GM19023 (cell line): ENCODE measurements at regions not wholly inside any gene's neighbourhood (a gene's known extent, or its start where the extent isn't known, plus 50 kb on each side); places are given as distances from the start of the nearest gene placed in this dataset.
"Not testable (repeated sequence)": the region's sequence is repeated elsewhere in the genome, so short reads cannot be mapped to it uniquely, and the experiment has no call there.

Source experiments
- ATAC-seq: cut with Tn5 transposase; IDR thresholded peaks from one replicate; pipeline ENCODE4 v1.9.1; 2021; ENCODE audit warnings: mild to moderate bottlenecking, moderate library complexity; ENCODE audit not compliant: unreplicated experiment

GRCh38 chr7:81439591-81439990, 330.3 kb downstream of the HGF start:
- no peak for ATAC-seq

GRCh38 chr7:81437160-81437559, 332.7 kb downstream of the HGF start:
- ATAC-seq: not testable (repeated sequence)

- no peak for ATAC-seq
These were observed 336.0 kb downstream of the HGF start for GRCh38 chr7:81433692-81434331.

DNA sequence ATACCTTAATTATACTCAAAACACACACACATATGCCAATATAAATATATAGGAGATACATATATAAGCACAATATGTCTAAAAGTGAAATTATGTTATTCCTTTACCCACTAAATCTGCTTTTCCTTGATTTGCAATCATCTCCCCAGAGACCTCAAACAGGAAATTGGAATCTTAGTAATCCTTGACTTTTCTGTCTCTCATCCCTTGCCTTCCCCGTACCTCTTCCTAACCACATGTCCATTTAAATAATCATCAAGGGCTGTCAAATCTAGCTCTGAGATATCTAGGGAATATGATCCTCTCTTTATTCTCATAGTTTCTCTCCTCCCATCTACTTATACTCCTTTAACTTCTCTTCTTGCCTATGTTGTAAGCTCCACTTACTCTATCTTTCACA, 336.6 kb downstream of the HGF start:
- no peak for ATAC-seq

- no peak for ATAC-seq
These were observed 339.1 kb downstream of the HGF start for GRCh38 chr7:81430761-81431160.

DNA sequence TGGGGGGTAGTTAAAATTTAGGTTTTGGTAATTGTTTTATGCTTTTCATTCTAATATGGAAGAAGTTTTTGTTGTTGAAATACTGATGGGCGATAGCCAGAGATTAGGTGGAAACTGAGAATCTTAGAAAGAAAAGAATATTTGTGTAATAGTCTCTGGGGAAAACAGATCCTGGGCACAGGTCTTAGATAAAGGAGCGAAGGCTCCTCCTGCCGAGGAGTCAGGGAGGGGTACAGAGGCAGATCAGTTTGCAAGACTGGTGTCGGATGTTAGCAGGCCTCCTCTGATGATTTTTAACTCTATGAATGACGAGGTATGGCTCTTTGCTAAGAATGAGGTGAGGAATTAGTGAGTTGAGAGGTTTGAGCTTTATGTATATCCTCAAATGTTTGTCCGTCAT, 339.7 kb downstream of the HGF start:
- ATAC-seq: no peak

DNA sequence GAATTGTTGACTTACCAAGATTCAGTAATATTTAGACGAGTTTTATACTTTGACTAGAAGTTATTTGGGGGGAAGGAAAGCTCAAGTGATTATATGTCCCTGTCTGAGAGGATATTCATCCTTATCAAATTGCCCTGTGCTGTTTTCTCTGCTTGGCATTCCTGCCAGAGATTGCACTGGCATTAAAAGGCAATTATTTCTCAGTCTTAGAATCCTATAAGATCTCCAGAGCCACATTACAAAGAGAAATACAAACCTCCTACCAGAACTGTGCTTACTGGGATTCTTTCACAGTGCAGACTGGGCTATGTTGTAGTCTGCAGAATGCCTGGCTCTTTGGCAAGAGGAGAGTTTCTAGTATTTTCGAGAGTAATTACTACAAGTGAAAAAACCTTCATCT, 342.4 kb downstream of the HGF start:
- no peak for ATAC-seq

DNA sequence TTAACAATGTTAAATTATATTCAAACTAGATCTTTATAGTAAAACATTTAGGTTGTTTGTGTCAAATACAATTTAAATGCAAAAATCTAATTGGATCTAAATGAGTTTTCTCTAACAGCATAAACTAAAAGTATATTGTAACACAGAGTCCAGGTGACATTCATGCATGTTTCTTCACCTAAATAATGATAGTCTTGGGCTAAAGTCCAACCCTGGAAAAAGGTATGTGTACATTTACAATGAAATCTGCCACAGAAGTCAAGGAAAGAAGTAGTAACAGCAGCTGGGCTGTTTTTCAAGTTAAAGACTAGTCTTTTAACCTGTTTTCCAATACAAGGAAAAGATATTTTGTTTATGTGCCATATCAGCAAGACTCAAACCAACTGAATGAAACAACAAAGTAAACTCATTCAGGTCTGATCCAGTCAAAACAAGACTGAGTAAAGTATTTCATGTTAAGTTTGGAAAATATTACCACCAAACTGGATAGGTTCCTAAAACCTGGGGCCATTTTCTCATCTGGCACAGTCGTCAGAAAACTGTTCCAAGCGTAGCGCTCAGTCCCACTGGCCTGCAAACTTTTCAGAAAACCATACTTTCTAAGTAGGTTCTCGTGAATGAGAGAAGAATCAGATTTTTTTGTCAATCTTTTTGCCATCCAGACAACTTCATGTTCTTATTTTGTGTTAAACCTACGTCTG, 349.2 kb downstream of the HGF start:
- ATAC-seq: no peak

DNA sequence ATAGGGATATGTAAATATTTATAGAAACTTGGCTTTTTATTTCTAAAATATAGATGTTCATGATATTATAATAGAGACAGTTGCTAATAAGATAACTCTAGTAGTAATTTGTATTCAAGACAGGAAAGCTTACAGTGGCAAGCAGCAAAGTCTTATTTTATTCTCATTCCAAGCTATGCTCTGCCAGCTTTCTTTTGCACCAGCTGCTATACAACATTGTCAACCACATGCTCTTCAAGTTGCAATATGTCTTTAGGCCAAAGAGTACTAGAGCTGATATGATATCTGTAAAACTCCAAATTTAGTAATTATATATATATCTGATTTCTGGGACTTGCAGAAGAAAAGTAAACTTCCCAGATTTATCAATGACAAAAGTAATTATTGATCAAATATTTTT, 350.1 kb downstream of the HGF start:
- ATAC-seq: no peak

DNA sequence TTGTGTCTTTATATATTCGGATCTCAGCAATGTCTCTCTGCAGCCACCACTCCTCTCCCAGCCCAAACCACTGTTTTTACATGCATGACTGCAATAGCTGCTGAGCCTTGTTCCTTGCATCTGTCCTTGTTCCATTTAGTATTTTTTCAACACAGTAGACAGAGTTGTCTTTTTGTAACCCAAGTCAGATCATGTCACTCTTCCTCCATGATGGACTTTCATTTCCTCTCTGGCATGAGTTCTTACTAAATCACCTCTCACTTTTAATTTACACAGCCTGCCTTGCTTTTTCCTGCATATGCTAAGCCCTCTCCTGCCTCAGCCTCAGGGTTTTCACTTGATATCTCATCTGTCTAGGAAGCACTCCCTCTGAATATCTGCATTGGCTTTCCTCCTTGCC, 353.2 kb downstream of the HGF start:
- ATAC-seq: no peak

GRCh38 chr7:81415181-81415580, 354.7 kb downstream of the HGF start:
- ATAC-seq: no peak

DNA sequence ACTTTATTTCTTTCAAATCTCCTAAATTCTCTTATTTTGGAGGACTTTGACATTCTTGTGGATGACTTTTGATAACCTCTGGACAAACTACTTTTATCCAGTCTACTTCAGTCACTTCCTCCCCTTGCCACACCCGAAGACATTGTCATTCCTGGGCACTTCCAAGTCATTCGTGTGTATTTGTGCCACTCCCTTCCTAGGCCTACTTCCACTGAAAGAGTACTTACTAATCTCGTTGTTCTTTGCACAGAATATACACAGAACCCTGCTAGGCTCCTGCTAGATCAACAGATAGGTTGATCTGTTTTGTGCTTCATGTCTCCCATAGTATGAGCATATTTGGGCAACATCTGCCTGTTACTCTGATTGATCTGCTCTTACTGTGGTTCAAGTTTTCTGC, 355.4 kb downstream of the HGF start:
- no peak for ATAC-seq

DNA sequence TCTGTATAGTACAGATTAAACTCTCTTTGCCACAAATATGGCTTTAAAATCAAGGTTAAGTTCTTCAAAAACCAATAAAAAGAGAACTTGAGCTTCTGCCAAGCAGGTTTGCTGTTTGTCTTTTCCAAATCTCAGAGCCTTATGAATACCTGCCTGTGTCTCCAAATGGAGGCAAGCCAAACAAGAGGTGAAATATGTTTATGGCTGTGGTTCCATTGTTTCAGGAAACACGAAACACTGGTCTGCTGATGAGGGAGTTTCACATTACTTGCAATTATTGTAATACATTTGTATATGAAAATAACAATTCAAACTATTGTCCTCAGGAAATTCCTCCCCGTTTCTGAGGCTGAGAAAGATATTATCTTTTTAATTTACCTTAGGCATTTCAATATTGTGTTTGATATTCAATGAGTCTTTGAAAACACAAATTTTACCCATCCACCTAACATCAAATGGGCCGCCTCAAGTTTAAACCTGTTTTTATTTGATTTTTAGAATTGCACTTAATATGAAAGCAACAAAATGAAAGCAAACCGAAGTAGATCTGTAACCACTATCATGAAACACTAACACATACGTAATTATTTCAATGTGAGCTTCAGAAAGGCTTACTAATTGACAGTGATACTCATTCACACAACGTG, 359.3 kb downstream of the HGF start:
- ATAC-seq: no peak

DNA sequence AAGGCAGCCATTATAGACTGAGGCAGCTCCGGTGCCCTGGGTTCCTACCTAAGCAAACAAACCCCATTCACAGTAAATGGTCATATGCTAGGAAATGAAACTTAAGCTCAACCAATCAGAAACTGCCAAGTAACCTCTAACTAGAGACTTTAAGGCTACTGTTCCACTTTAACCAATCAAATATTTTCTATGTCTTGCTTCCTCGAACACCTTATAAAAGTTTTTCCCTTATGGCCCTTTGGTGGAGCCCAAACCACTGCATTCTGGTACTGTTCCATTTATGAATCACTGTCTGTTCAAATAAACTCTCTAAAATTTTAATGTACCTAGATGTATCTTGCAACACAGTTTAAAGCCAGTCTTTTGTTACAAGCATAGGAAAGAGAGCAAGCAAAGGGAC, 361.1 kb downstream of the HGF start:
- ATAC-seq: no peak

DNA sequence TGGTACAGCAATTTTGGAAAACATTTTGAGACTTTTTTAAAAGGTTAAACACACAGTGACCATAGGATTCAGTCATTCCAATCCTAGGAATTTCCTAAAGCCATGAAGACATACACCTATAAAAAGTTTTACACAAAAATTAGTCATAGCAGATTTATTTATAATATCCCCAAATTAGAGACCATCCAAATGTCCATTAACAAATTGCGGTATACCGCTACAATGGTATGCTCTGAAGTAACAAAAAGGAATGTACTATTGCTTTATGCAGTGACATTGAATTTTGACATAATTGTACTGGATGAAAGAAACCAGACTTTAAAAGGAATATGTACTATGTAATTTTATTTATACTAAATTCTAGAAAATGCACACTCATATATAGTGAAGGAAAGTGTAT, 362.8 kb downstream of the HGF start:
- no peak for ATAC-seq

DNA sequence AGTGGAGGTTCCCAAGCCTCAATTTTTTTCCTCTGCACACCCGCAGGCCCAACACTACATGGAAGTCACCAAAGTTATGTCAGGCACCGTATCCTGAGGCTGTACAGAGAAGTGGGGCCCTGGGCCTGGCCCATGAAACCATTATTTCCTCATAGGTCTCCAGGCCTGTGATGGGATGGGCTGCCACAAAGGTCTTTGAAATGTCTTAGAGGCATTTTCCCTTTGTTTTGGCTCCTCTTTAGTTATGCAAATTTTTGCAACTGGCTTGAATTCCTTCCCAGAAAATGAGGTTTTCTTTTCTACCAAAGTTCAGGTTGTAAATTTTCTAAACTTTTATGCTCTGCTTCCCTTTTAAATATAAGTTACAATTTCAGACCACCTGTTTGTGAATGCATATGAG, 365.2 kb downstream of the HGF start:
- ATAC-seq: no peak

GRCh38 chr7:81402227-81402626, 367.6 kb downstream of the HGF start:
- ATAC-seq: no peak

- ATAC-seq: no peak
These were observed 370.4 kb downstream of the HGF start for GRCh38 chr7:81399471-81399870.

- no peak for ATAC-seq
These were observed 375.8 kb downstream of the HGF start for GRCh38 chr7:81394029-81394428.

GRCh38 chr7:81393018-81393417, 376.8 kb downstream of the HGF start:
- no peak for ATAC-seq

DNA sequence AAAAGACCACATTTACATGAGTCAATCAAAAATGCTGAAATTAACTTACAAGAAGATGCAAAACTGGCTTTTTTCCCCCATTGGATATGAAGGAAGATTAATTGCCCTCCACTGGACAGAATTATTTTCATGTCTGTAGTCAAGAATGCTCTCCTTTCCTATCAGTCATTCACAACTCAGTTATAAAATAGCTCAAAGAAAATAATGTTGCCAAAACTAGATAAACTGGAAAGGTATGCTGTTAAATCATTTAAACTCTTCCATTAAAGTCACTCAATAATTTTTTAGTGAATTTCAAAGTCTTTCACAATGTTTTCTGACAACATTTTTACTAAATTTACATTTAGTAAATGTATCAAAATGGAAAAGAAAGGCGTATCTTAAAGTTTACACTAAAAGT, 384.5 kb downstream of the HGF start:
- ATAC-seq: no peak

GRCh38 chr7:81383846-81384245, 386.0 kb downstream of the HGF start:
- ATAC-seq: no peak
